Panc1 (cell line): ENCODE measurements at regions not wholly inside any gene's neighbourhood (a gene's known extent, or its start where the extent isn't known, plus 50 kb on each side); places are given as distances from the start of the nearest gene placed in this dataset.

Source experiments
- POLR2AphosphoS5 ChIP-seq: IDR thresholded peaks from 2 replicates; pipeline ENCODE4 v1.6.1; 2012; ENCODE audit warnings: mild to moderate bottlenecking, low read depth, low read length, moderate library complexity
- TF ChIP-seq, protein P1 (sequence below): fragments of 450-650 bp; IDR thresholded peaks from 2 replicates; pipeline ENCODE4 v1.5.1; 2017; ENCODE audit warnings: mild to moderate bottlenecking

GRCh38 chr13:40438999-40439797 is 227.2 kb downstream of the FOXO1 start:
- TF ChIP-seq, protein P1, sequence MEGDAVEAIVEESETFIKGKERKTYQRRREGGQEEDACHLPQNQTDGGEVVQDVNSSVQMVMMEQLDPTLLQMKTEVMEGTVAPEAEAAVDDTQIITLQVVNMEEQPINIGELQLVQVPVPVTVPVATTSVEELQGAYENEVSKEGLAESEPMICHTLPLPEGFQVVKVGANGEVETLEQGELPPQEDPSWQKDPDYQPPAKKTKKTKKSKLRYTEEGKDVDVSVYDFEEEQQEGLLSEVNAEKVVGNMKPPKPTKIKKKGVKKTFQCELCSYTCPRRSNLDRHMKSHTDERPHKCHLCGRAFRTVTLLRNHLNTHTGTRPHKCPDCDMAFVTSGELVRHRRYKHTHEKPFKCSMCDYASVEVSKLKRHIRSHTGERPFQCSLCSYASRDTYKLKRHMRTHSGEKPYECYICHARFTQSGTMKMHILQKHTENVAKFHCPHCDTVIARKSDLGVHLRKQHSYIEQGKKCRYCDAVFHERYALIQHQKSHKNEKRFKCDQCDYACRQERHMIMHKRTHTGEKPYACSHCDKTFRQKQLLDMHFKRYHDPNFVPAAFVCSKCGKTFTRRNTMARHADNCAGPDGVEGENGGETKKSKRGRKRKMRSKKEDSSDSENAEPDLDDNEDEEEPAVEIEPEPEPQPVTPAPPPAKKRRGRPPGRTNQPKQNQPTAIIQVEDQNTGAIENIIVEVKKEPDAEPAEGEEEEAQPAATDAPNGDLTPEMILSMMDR = no peak
- no peak for TF ChIP-seq POLR2AphosphoS5
